ENCODE measurements at regions not wholly inside any gene's neighbourhood (a gene's known extent, or its start where the extent isn't known, plus 50 kb on each side); places are given as distances from the start of the nearest gene placed in this dataset.
"Not testable (repeated sequence)": the region's sequence is repeated elsewhere in the genome, so short reads cannot be mapped to it uniquely, and the experiment has no call there.

DNA sequence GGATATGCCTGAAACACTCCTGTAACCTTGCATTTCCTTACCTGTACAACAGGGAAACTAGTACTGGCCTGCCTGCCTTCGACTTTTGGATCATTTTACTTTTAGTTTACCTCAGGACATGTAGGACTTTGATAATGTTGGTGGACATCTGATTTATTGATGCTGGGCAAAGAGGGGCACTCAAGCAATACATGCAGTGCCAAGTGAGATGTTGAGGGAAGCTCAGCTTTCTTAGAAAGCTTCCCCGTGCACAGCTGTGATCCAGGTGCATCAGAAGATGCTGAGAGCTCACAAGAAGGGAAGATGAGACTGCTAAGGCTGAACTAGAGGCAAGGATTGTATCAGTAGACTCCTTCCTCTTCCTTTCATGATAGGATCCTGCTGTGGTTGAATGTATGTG is 336.2 kb upstream of the NCAM1 start:
- not testable (repeated sequence) for DNase-seq

GRCh38 chr11:112625814-112626213 is 335.4 kb upstream of the NCAM1 start:
- DNase-seq: no peak

GRCh38 chr11:112626731-112627130 is 334.5 kb upstream of the NCAM1 start:
- DNase-seq: no peak

GRCh38 chr11:112627588-112628045 is 333.6 kb upstream of the NCAM1 start:
- peak in 1 of 2 donors; percentile 23 for DNase-seq

DNA sequence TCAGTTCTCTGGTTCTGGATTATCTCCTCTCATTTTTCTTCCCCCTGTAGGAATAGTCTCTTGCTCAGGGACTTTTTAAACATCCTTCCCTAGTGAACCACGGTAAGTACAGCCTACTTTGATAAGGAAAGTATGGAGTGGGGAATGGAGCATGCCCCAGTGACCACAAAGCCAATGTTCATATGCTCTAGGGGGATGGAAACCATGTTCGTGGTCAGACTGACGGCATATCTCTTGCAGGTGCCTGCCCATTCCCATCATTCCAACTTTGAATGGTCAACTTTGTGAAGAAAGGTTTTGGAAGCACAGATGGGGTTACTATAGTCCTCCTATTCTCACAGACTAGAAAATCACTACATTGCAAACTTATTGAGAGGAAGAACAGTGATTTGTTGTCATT is 332.5 kb upstream of the NCAM1 start:
- no peak for DNase-seq

GRCh38 chr11:112630496-112630895 is 330.7 kb upstream of the NCAM1 start:
- no peak for DNase-seq

- no peak for DNase-seq
Observed at GRCh38 chr11:112631333-112631732, 329.9 kb upstream of the NCAM1 start.

- no peak for DNase-seq
Observed at GRCh38 chr11:112632866-112633505, 328.2 kb upstream of the NCAM1 start.

DNA sequence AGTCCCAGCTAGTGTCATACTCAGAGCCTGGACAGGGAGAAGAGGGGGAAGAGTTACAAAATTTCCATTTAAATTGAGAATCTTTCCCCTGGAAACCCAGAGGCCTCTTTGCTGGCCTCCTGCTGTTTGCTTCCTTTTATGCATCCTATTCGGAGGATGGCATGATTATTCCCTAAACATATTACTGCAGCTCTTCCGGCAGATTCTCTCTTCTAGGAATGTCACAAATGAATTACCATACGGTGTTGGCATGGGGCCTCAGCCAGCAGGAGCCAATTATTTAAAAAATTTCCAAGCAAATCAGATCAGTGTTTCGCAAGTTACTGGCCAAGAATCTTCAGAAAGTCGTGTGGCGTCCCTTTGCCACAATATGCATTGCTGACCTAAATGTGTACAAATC is 326.7 kb upstream of the NCAM1 start:
- DNase-seq: no peak

DNA sequence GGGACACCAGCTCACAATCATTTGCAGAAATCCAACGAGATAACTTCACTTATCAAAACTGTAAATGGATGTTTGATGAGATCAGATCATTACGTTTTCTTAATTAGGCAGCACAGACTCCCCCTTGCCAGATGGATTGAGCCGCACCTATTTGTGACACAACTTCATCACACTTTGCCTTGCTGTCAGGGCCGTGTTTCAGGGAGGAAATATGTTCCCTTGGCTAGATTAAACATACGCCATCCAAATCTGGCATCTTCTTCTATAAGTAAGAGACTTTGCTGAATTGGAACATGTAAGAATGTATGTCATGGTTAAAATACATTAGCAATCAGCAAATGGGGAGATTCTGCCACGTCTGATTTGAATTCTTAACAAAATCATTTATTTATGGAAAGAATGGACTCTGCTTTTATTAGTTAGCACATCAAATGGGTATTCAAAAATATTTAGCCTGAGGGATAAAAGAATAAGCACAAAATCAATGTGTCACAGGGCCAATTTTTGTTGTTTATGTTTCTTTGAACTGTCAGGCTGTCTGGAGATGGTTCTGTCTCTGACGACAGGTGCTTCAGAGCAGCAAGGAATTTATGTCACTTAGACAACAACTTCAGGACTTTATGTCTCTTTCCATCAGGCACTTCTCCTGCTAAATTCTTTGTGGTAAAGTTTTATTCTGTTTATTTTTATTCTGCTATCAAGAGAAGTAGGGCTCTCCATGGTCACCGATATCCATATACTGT is 326.1 kb upstream of the NCAM1 start:
- no peak for DNase-seq

DNA sequence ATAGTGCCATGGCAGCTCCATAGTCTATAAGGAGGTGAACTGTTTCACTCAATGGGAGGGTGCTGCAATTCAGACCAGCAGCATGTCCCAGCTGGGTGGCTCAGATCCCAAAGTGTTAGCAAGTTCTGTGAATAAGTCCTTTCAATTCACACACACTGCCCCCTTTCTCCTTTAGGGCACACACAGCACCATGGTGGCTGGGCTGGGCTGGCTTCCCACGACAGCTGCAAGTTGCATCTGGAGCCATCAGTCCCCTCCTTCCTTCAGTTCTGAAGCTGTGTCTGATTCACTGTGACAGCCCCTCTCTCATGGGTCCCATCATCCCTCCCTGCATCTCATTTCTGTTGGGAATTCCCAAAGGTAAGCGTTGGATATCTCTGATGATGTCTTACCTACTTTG is 324.1 kb upstream of the NCAM1 start:
- DNase-seq: no peak

DNA sequence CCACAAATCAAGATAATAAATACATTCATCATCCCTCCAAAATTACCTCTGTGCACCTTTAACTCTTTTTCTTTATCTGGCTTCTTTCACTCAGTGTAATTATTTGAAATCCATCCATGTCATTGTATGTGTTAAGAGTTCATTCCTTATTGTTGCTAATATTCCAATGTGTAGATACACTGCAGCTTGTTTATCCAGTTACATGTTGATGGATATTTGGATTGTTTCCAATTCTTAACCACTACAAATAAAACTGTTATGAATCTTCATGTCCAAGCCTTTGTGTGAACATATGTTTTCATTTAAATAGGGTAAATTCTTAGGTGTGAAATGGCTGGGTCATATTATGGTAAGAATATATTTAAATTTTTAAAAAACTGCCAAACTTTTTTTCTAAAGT is 323.3 kb upstream of the NCAM1 start:
- no peak for DNase-seq

GRCh38 chr11:112639469-112639868 is 321.8 kb upstream of the NCAM1 start:
- DNase-seq: no peak

GRCh38 chr11:112643416-112643815 is 317.8 kb upstream of the NCAM1 start:
- no peak for DNase-seq

- no peak for DNase-seq
Observed at GRCh38 chr11:112644410-112645131, 316.6 kb upstream of the NCAM1 start.

- DNase-seq: no peak
Observed at GRCh38 chr11:112649856-112650255, 311.4 kb upstream of the NCAM1 start.

- DNase-seq: no peak
Observed at GRCh38 chr11:112650527-112650926, 310.7 kb upstream of the NCAM1 start.

DNA sequence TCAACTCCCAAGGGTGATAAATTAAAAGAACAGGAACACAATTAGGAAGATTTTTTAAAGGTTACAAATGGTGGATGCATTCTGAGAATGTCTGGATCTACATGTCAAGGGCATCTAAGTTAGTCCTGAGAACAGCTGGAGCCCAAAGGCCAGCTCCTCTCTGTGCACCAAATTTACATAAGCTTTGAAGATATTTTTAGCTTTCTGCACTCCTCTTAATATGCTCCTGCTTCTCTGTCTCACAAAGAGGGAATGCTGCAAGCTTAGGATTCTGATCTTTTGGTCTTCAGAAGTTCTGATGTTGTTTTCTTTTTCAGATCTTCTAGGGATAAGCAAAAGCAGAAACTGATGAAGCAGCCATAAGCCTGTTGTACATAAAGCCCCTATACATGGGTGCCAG is 309.8 kb upstream of the NCAM1 start:
- no peak for DNase-seq

- DNase-seq: no peak
Observed at GRCh38 chr11:112652786-112653390, 308.3 kb upstream of the NCAM1 start.

DNA sequence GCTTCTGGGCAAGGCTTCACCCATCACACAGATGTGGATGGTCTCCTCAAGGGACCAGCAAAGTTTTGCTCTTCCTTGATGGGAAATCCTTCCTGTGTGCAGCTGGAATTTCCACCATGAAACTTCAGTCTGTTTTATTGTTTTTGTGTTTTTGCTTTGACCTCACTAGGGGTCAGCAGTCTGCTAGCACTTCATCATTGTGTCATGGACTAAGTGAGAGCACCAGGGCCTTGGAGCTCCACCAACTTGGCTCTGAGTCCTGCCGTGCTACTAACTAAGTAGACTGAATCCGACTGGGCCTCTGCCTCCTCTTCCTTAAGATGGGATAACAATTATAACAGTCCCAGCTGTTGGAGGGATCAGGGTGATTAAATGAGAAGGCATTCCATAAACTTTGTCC is 305.8 kb upstream of the NCAM1 start:
- DNase-seq: no peak

DNA sequence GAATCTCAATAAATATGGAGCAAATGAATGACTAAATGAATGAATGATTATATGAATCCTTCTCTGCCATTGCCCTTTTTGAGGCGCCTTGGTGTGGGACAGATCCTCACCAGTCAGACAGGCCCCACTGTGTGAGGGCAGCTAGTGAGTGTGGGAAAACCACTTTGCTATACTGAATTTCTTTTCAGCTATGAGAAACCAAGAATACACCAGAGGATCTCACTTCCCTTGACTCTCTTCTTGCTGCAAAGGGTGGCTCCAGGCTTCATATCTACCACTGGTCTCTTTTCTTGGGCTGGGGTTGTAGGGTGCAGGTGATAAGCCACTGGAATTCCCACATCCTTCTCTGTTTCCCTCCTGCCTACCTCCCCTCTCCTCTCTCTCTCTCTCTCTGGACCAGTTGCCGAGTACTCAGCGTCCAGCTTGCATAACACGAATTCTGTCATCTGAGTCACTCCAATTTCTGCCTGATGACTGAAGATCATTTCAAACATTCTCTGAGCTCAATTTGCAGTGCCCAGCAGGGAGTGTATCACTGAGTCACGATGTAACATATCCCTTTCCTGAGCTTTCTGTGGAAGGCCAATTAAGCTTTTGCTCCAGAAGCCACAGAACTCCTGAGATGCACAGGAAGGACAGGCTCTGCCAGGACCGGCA is 304.3 kb upstream of the NCAM1 start:
- DNase-seq: no peak

DNA sequence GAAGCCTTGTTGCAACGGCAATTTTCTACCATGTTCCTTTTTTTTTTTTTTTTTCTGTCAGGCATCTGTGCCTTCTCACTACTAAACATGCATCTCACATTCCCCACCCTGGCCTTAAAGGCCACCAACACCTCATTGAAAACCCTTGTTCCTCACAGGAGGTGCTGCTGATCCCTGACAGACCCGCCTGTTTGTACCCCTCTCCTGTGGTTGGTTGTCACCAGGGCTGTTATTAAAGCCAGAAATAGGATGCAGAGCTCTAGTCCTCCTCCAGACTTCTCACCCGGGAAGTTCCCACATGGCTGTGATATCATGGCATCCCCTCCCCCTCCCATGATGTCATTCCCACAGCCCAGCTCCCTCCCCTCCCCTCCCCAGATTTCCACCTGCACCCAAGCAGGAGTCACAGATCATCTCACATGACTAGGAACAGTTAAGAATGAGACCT is 302.8 kb upstream of the NCAM1 start:
- DNase-seq: peak in 1 of 2 donors; percentile 3

DNA sequence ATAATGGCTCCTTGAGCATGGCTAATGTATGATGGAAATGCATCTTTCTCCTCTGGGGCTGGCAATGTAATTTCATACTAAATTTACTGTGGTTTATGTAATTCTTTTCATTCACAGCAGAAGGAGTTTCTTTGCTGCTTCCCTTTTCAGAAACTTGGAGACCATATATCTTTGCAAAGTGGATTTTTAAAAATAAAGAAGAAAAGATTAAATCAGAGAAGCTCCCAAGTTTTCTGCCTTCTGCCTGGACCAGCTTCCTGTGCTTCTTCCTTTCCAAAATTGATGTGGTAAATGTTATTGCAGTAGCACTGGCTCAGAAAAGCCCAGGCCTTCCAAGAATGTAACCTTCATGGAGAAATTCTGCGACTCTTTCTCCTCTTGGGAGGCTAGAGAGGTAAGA is 300.1 kb upstream of the NCAM1 start:
- no peak for DNase-seq
